HG03571 (cell line): ENCODE measurements at regions not wholly inside any gene's neighbourhood (a gene's known extent, or its start where the extent isn't known, plus 50 kb on each side); places are given as distances from the start of the nearest gene placed in this dataset.
"Not testable (repeated sequence)": the region's sequence is repeated elsewhere in the genome, so short reads cannot be mapped to it uniquely, and the experiment has no call there.

Experiments
- ATAC-seq: cut with Tn5 transposase; IDR thresholded peaks from one replicate; pipeline ENCODE4 v1.9.1; 2021; ENCODE audit not compliant: unreplicated experiment

GRCh38 chr21:14903172-14903865 lies 161.5 kb downstream of the NRIP1 start:
- ATAC-seq: no peak

DNA sequence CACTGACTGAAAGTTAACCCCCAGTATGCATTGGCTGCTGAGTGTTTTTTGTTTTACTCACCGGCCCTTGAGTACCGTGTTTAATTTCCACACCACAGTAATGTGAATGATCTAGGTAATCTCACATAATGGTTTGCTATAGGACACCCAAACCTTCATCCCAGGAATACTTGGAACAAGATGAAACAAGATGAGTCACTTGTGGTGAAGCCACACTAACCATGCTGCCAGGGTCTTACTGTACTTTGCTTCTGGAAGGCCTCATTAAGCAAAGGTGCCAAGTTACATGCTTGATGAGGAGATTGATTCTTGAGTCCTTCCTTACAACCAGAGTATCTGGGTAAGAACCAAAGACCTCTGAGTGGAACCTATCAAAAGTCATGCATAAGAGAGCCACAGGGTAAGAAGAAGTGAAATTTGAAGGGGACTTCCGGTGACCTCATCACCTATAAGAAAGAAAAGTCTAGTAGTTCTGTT lies 163.3 kb downstream of the NRIP1 start:
- no peak for ATAC-seq

DNA sequence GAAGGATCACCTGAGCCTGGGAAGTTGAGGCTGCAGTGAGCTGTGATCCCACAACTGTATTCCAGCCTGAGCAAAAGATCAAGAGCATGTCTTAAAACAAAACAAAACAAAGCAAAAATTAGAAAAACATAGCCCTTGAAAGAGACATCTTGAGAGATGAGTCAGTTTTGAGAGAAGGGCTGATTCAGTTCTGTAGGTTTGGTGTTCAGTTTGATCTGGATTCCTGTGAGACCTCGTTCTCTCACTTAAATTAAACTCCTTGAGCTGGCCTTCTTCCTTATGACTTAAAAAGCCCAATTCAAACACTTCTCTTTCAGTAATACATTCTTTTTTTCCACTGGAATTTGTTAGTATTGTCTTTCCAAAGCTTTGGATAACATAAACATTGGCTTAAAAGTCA lies 164.2 kb downstream of the NRIP1 start:
- ATAC-seq: no peak

DNA sequence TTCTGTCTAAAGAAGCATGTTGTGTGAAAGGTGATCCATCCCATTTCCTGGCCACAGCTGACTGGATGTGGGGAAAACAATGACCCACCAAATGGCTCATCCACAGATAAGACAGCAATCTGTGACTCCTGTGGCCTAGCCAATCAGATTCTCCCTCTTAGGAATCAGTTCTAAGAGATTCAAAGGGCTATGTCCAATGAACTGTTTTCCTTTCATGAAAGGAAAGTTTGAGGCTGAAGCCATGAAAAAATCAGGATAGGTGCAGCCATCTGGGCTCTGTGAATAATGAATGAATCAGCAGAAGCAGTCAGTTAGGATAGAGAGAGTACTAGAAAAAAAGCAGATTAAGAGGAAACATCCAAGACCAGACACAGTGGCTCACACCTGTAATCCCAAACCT lies 164.7 kb downstream of the NRIP1 start:
- ATAC-seq: no peak

DNA sequence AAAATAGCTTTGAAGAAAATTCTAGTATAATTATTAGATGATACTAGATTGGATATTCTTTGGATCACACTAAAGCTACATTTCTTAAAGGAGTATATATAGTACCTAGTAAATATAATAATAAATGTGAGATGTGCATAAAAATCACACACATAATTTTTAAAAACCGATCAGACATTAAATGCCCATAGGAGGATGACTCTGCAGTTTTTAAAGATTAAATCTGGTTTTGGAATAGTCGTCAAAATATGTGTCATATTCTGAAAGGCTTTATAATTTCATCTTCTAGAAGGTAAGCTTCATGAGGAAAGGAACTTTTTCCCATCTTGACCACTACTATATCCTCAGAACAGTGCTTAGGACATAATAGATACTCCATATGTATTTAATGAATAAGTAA lies 169.0 kb downstream of the NRIP1 start:
- no peak for ATAC-seq

GRCh38 chr21:14890141-14890540 lies 174.7 kb downstream of the NRIP1 start:
- ATAC-seq: no peak

- ATAC-seq: no peak
Observed at GRCh38 chr21:14889080-14889810, 175.6 kb downstream of the NRIP1 start.

DNA sequence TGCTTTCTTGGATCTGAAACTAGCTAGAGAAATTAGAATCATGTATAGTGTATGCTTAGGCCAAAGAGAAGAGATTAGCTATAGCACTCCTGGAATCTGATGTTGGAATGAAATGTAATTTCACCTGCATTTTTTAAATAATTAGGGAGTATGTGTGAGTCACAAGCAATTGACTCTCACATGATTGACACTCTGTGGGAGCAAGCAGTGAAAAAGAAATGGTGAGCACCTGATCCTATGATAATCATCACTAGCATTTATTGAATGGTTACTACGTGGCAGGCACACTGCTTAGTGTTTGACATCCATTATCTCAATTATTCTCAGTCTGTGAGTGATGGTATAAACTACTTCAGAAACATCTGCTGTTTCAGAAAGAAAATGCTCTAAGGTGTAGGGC lies 176.6 kb downstream of the NRIP1 start:
- ATAC-seq: no peak

GRCh38 chr21:14886001-14886400 lies 178.8 kb downstream of the NRIP1 start:
- ATAC-seq: no peak

- no peak for ATAC-seq
Observed at GRCh38 chr21:14883351-14883750, 181.4 kb downstream of the NRIP1 start.

GRCh38 chr21:14882545-14882944 lies 182.3 kb downstream of the NRIP1 start:
- ATAC-seq: not testable (repeated sequence)

GRCh38 chr21:14881863-14882499 lies 182.8 kb downstream of the NRIP1 start:
- no peak for ATAC-seq

GRCh38 chr21:14880922-14881321 lies 183.9 kb downstream of the NRIP1 start:
- ATAC-seq: no peak

GRCh38 chr21:14879458-14879857 lies 185.3 kb downstream of the NRIP1 start:
- no peak for ATAC-seq

GRCh38 chr21:14878971-14879370 lies 185.8 kb downstream of the NRIP1 start:
- no peak for ATAC-seq

- no peak for ATAC-seq
Observed at GRCh38 chr21:14877581-14878228, 187.1 kb downstream of the NRIP1 start.

GRCh38 chr21:14876524-14876840 lies 188.3 kb downstream of the NRIP1 start:
- ATAC-seq: no peak

DNA sequence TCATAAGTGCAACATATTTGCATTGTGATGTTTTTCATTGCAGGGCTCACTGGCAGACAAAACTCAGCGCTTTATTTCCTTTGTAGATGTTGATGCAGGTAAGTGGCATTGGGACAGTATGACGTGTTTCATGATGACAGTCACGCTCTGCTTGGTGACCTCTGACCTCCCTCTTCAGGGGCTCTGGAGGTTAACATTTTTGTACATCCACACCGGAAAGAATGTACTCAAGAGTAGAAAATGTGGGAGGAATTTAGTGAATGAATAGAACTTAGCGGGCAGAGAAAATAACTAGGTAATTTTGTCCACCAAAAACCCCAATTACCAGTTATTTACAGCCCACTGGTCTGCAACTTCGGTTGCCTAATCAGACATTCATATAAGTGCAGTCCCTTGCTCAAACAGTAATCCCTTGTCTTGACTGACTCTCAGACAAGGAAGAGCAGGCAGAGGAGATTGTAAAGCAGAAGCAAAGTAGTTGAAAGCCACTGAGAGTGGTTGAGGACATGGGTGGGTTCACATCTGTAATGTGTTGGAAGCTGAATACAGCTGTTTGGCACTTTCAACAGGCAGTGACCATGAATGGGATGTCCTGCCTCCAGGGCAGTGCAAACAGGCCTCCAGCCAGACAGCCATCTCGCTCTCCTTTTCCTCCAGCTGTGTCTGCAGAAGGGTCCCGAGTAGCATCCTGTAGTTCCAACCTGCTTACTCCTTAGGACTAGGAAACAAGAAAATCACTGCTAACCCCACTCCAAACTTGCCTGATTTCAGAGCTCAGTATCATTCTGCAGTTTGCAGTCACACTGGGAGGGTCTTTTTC lies 188.9 kb downstream of the NRIP1 start:
- ATAC-seq: peak; percentile 58

- no peak for ATAC-seq
Observed at GRCh38 chr21:14875186-14875585, 189.6 kb downstream of the NRIP1 start.

DNA sequence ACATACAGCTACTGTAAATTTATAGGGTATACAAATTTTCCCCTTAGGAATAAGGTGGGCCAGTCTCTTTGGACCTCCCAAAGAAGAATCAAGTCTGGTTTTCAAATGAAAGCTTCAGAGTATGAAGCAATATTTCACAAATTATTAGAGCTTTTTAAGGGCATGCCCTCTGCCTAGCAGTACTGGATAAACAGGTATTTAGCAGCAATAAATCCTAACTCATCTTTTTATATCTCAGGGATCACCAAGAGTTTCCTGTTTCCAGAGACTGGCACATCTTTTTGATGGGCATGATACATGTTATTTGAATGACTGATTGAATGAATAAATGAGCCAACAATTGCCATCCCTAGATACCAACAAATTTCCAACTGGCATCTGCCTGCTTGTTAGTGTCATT lies 190.4 kb downstream of the NRIP1 start:
- no peak for ATAC-seq

GRCh38 chr21:14871861-14872260 lies 192.9 kb downstream of the NRIP1 start:
- ATAC-seq: no peak
